ENCODE measurements at regions not wholly inside any gene's neighbourhood (a gene's known extent, or its start where the extent isn't known, plus 50 kb on each side); places are given as distances from the start of the nearest gene placed in this dataset.

- 34% methylated on average over 17 of the region's 17 CpGs for WGBS, 2 experiments (ENCODE audit: low coverage in 1 of 2, low lambda C conversion rate in 2 of 2, missing lambda C conversion rate in 2 of 2)
- no peak for TF ChIP-seq EZH2phosphoT487 (IDR thresholded peaks at IDR 0.05; ENCODE audit: insufficient read depth, low read depth)
- TF ChIP-seq EZH2 (IDR thresholded peaks at IDR 0.05; ENCODE audit: insufficient read depth, poor library complexity, severe bottlenecking), result no peak
- Histone ChIP-seq H3K4me2 (ENCODE audit: unreplicated experiment) (no peak overlapping the region), H3K9ac (no peak overlapping the region), H3K27ac (no peak overlapping the region), H3F3A (ENCODE audit: insufficient read depth) (no peaks in the 10 kb centered on the region), H3K9me2 (ENCODE audit: insufficient read depth) (no peaks in the 10 kb centered on the region), H3K36me3 (ENCODE audit: low read depth) (no peaks in the 10 kb centered on the region), H3K27me3 (replicated peaks; ENCODE audit: insufficient read depth) (no peaks in the 10 kb centered on the region), H2AFZ (no peak overlapping the region), H3K9me3 (ENCODE audit: low read depth) (no peaks in the 10 kb centered on the region), H3K4me3 (no peak overlapping the region), H3K4me1 (ENCODE audit: insufficient read depth) (no peaks in the 10 kb centered on the region), H4K20me1 (ENCODE audit: insufficient read depth) (no peaks in the 10 kb centered on the region), H3K79me2 (ENCODE audit: insufficient read depth) (no peaks in the 10 kb centered on the region)
- no peak for DNase-seq
- in situ Hi-C loops (cut with MboI), result no loop called here
Observed at GRCh38 chr15:25178835-25179672, 224.3 kb downstream of the SNRPN start.

DNA sequence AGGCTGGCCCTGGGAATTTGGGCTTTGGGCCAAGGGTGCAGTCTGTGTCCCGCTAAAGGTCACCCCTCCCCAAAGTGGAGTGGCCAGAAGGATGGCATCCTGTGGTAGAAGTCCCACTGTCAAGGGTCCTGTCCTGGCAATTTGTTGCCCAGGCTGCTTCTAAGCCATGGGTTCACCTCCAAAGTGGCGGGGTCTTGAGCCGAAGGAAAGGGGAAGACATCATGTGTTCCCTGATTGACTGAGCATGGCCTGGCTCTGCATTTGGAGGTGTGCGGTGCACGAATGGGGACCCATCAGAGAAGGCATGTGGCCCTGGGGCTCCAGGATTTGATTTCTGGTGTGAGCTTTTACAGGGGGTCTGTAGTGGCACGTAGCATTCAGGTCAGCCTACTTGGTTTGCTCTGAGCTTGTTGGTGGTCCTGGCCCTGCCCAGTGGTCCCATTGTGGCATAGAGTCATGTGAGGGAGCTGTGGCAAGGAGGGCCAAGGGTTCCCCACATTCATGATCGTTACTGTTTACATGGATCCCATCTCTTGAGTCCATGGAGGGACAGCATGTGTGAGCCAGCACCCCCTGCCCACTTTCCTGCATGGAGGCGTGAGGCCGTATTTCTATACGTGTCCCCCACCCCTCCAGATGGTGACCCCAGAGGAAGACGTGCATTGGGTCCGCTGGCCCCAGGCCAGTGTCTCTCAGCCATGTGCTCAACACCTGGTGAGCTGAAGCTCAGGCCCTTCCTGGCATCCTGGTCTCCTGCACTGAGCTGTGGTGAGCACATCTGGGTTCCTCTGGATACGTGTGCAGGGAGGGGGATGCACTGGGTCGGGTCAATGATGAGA is 225.1 kb downstream of the SNRPN start:
- Histone ChIP-seq H3K4me2 (ENCODE audit: unreplicated experiment) (no peak overlapping the region), H3K9me2 (ENCODE audit: insufficient read depth) (no peaks in the 10 kb centered on the region), H3K79me2 (ENCODE audit: insufficient read depth) (no peaks in the 10 kb centered on the region), H3K27me3 (replicated peaks; ENCODE audit: insufficient read depth) (no peaks in the 10 kb centered on the region), H3K4me1 (ENCODE audit: insufficient read depth) (no peaks in the 10 kb centered on the region), H3K9ac (no peak overlapping the region), H3K4me3 (no peak overlapping the region), H3F3A (ENCODE audit: insufficient read depth) (no peaks in the 10 kb centered on the region), H3K36me3 (ENCODE audit: low read depth) (no peaks in the 10 kb centered on the region), H2AFZ (no peak overlapping the region), H3K9me3 (ENCODE audit: low read depth) (no peaks in the 10 kb centered on the region), H3K27ac (no peak overlapping the region), H4K20me1 (ENCODE audit: insufficient read depth) (no peaks in the 10 kb centered on the region)
- 39 to 48% methylated on average over 14 of the region's 14 CpGs for WGBS, 2 experiments (ENCODE audit: low coverage in 1 of 2, low lambda C conversion rate in 2 of 2, missing lambda C conversion rate in 2 of 2)
- DNase-seq, result no peak
- in situ Hi-C loops (cut with MboI), result no loop called here
- TF ChIP-seq EZH2 (IDR thresholded peaks at IDR 0.05; ENCODE audit: insufficient read depth, poor library complexity, severe bottlenecking) (no peak), EZH2phosphoT487 (IDR thresholded peaks at IDR 0.05; ENCODE audit: insufficient read depth, low read depth) (no peak)

- H3K4me3 ChIP-seq, result no peak overlapping the region
- no peak overlapping the region for H3K27ac ChIP-seq
- H3K4me1 ChIP-seq (ENCODE audit: insufficient read depth), result no peaks in the 10 kb centered on the region
- no peak for TF ChIP-seq EZH2 (IDR thresholded peaks at IDR 0.05; ENCODE audit: insufficient read depth, poor library complexity, severe bottlenecking)
- no peak for TF ChIP-seq EZH2phosphoT487 (IDR thresholded peaks at IDR 0.05; ENCODE audit: insufficient read depth, low read depth)
- no peak overlapping the region for H3K4me2 ChIP-seq (ENCODE audit: unreplicated experiment)
- 24 to 36% methylated on average over 14 to 15 of the region's 15 CpGs for WGBS, 2 experiments (ENCODE audit: low coverage in 1 of 2, low lambda C conversion rate in 2 of 2, missing lambda C conversion rate in 2 of 2)
- H2AFZ ChIP-seq, result no peak overlapping the region
- no peaks in the 10 kb centered on the region for H3K36me3 ChIP-seq (ENCODE audit: low read depth)
- in situ Hi-C loops (cut with MboI), result no loop called here
- H3K9ac ChIP-seq, result no peak overlapping the region
- no peak for DNase-seq
- H3K79me2 ChIP-seq (ENCODE audit: insufficient read depth), result no peaks in the 10 kb centered on the region
- no peaks in the 10 kb centered on the region for H3K27me3 ChIP-seq (replicated peaks; ENCODE audit: insufficient read depth)
- no peaks in the 10 kb centered on the region for H3K9me2 ChIP-seq (ENCODE audit: insufficient read depth)
- no peaks in the 10 kb centered on the region for H4K20me1 ChIP-seq (ENCODE audit: insufficient read depth)
- no peaks in the 10 kb centered on the region for H3F3A ChIP-seq (ENCODE audit: insufficient read depth)
- no peaks in the 10 kb centered on the region for H3K9me3 ChIP-seq (ENCODE audit: low read depth)
Observed at GRCh38 chr15:25180606-25181292, 226.0 kb downstream of the SNRPN start.

DNA sequence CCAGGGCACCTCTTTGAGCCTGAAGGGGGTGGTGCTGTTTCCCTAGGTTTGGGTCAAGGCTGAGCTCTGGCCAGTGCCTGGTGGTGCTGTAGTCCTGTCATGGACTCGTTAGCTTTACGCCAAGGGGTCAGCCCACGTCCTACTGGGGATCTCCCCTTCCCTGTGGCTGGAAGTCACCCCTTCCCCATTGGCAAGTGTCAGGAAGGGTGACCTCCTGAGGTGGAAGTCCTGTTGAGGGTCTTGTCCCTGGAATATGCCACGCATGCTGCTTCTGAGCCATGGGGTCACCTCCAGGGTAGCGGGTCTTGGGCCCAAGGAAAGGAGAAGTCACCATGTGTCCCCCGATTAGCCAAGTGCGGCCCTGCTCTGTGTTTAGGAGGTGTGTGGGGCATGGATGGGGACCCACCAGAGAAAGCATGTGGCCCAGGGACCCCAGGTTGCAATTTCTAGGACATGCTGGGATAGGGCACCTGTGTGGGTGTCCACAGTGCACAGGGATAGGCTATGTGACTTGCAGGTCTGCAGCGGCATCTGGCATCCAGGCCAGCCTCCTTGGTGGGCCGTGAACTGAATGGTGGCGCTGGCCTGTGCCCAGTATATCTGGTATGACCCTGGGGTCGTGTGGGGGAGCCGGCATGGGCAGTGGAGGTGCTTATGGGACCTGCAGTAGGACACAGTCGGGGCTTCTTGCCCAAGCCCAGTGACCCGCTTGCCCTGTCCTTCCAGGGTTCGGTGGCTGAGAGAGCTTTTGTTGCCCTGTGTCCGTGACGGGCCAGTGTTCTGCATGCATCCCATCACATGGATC is 226.7 kb downstream of the SNRPN start:
- no peak for DNase-seq
- no peak for TF ChIP-seq EZH2 (IDR thresholded peaks at IDR 0.05; ENCODE audit: insufficient read depth, poor library complexity, severe bottlenecking)
- no peak for TF ChIP-seq EZH2phosphoT487 (IDR thresholded peaks at IDR 0.05; ENCODE audit: insufficient read depth, low read depth)
- 54 to 55% methylated on average over 17 of the region's 17 CpGs for WGBS, 2 experiments (ENCODE audit: low coverage in 1 of 2, low lambda C conversion rate in 2 of 2, missing lambda C conversion rate in 2 of 2)

More for the DNA sequence above, 226.7 kb downstream of the SNRPN start:
- Histone ChIP-seq H2AFZ (no peak overlapping the region), H4K20me1 (ENCODE audit: insufficient read depth) (no peaks in the 10 kb centered on the region), H3K9ac (no peak overlapping the region), H3K79me2 (ENCODE audit: insufficient read depth) (no peaks in the 10 kb centered on the region), H3K4me1 (ENCODE audit: insufficient read depth) (no peaks in the 10 kb centered on the region), H3K4me2 (ENCODE audit: unreplicated experiment) (no peak overlapping the region), H3K27ac (no peak overlapping the region), H3K4me3 (no peak overlapping the region), H3K36me3 (ENCODE audit: low read depth) (no peaks in the 10 kb centered on the region), H3K9me3 (ENCODE audit: low read depth) (no peaks in the 10 kb centered on the region), H3K9me2 (ENCODE audit: insufficient read depth) (no peaks in the 10 kb centered on the region), H3F3A (ENCODE audit: insufficient read depth) (no peaks in the 10 kb centered on the region), H3K27me3 (replicated peaks; ENCODE audit: insufficient read depth) (no peaks in the 10 kb centered on the region)
- in situ Hi-C loops (cut with MboI), result no loop called here
